GM10248 (cell line): ENCODE measurements at regions not wholly inside any gene's neighbourhood (a gene's known extent, or its start where the extent isn't known, plus 50 kb on each side); places are given as distances from the start of the nearest gene placed in this dataset.

Source experiments
- CTCF ChIA-PET: fragments of 300-600 bp; sonication (Branson Sonifier 250); formaldehyde crosslinking; extraction: SDS; loops from one replicate; lab custom pipeline; 2021; ENCODE audit warnings: antibody characterized with exemption; lab: Yijun Ruan, JAX
- POLR2A ChIA-PET: fragments of 350-650 bp; sonication (Branson Sonifier 250); formaldehyde crosslinking; extraction: SDS; loops from one replicate; lab custom pipeline; 2020; ENCODE audit warnings: antibody characterized with exemption; lab: Yijun Ruan, JAX
- DNase-seq: peaks from one replicate; pipeline ENCODE4 v3.0.0; 2012; ENCODE audit errors: extremely low spot score
- TF ChIP-seq, protein P1 (sequence below): IDR thresholded peaks from 2 replicates; pipeline ENCODE4 v1.5.1; 2012; ENCODE audit warnings: mild to moderate bottlenecking, low read depth; ENCODE audit errors: extremely low read depth, missing control alignments, control extremely low read depth

GRCh38 chr6:129778793-129779192 is 68.8 kb upstream of the ARHGAP18 start:
- TF ChIP-seq, protein P1, sequence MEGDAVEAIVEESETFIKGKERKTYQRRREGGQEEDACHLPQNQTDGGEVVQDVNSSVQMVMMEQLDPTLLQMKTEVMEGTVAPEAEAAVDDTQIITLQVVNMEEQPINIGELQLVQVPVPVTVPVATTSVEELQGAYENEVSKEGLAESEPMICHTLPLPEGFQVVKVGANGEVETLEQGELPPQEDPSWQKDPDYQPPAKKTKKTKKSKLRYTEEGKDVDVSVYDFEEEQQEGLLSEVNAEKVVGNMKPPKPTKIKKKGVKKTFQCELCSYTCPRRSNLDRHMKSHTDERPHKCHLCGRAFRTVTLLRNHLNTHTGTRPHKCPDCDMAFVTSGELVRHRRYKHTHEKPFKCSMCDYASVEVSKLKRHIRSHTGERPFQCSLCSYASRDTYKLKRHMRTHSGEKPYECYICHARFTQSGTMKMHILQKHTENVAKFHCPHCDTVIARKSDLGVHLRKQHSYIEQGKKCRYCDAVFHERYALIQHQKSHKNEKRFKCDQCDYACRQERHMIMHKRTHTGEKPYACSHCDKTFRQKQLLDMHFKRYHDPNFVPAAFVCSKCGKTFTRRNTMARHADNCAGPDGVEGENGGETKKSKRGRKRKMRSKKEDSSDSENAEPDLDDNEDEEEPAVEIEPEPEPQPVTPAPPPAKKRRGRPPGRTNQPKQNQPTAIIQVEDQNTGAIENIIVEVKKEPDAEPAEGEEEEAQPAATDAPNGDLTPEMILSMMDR: no peak
- POLR2A ChIA-PET: no interaction called here
- no peak for DNase-seq
- CTCF ChIA-PET: interaction anchor here (1.7 to 4.8 kb wide), 2 partner anchors 13 to 129 kb away, joined by 3 to 57 read pairs; no protein-coding TSS in a partner anchor

DNA sequence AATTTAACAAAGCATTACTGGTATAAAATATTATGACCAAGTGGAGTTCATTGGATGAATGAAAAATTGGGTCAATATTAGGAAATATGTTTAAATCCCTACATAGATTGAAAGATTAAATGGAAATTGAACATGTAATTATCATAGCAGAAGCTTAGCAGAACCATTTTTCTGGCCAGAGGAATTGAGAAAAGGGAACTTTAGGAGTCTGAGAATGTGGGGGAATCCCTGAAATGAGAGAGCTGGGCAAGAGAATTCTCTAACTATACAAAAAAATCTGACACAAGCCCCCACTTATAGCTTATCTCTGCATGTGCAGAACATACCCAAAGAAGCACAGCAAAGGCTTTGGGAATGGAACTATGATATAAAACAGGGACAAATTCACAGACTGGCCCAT is 67.4 kb upstream of the ARHGAP18 start:
- ChIA-PET CTCF (interaction anchor here (1.2 to 4.8 kb wide), 7 partner anchors 9 to 277 kb away, joined by 3 to 57 read pairs (median 6); no protein-coding TSS in a partner anchor), POLR2A (no interaction called here)
- TF ChIP-seq, protein P1: no peak
- no peak for DNase-seq

DNA sequence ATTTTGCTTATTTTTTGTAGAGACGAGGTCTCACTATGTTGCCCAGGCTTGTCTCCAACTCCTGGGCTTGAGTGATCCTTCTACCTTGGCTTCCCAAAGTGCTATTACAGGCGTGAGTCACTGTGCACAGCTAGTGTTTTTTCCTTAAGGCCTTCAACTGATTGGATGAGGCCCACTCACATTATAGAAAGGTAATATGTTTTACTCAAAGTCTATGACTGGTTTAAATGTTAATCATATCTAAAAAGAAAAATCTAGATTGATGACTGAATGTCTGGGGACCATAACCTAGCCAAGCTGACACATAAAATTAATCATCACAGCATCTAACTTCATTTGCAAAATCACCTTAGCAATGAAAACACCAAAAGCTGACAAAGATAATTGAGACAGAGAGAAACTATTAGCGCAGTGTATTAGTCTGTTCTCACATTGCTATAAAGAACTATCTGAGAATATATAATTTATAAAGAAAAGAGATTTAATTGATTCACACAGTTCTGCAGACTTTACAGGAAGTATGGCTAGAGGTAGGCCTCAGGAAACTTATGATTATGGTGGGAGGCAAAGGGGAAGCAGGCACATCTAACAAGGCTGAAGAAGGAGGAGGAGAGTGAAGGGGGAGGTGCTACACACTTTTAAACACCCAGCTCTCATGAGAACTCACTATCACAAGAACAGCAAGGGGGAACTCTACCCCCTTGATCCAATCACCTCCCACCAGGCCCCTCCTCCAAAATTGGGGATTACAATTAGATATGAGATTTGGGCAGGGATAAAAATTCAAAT is 66.8 kb upstream of the ARHGAP18 start:
- ChIA-PET POLR2A (no interaction called here), CTCF (interaction anchor here (1.2 to 4.8 kb wide), 9 partner anchors 10 to 276 kb away, joined by 3 to 57 read pairs (median 15); no protein-coding TSS in a partner anchor)
- TF ChIP-seq, protein P1: no peak
- no peak for DNase-seq

- TF ChIP-seq, protein P1: peak; percentile 64
- peak; percentile 34 for DNase-seq
- ChIA-PET POLR2A (no interaction called here), CTCF (interaction anchor here (0.7 to 4.8 kb wide), 28 partner anchors 9 to 288 kb away, joined by 3 to 57 read pairs (median 3); no protein-coding TSS in a partner anchor)
Observed at GRCh38 chr6:129774697-129775447, 64.9 kb upstream of the ARHGAP18 start.

DNA sequence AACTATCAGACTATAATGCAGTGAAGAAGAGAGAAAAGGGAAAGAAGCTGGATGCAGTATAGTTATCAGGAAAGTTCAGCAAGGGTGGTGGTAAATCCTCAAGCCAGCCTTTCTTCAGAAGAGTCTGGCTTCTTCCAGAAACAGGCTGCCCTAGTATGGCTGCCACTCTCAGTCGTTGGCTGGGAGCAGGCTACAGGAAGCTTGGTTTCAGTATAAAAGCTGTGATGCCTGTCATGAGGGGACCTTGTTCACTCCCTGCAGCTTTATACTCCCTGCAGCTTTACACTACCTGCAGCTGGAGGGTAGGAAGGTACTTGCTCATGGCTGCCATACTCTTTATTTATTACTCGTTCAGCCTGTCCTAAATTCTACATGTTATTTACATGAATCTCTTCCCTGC is 63.3 kb upstream of the ARHGAP18 start:
- TF ChIP-seq, protein P1: no peak
- no peak for DNase-seq
- ChIA-PET POLR2A (no interaction called here), CTCF (interaction anchor here (1.0 to 1.2 kb wide), 2 partner anchors 8 to 273 kb away, joined by 3 read pairs; no protein-coding TSS in a partner anchor)

DNA sequence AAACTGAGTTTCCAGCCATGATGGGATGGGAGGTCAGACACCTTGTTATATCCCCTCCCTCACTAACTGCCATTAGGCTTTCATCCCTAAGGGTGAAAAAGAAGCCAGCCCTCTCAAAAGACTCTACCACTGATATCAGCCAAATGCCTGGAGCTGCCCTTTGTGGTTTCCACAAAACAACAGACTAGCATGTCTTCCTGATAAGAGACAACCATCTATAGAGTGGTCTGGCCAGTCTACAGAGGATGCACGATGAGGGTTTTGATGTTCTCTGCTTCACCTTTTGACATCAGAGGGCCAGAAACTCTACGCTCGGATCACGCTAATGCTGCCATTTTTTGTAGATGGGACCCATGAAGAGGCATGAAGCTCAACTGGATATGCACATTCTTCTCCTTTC is 61.7 kb upstream of the ARHGAP18 start:
- no peak for DNase-seq
- POLR2A ChIA-PET: no interaction called here
- TF ChIP-seq, protein P1: no peak
- CTCF ChIA-PET: interaction anchor here (1.7 kb wide), 1 partner anchor 174 kb away, joined by 7 read pairs; no protein-coding TSS in a partner anchor
